NCI-H524 treated with DMSO at 0.1 percent for 48 hours (cell line): ENCODE measurements at regions not wholly inside any gene's neighbourhood (a gene's known extent, or its start where the extent isn't known, plus 50 kb on each side); places are given as distances from the start of the nearest gene placed in this dataset.
"Not testable (repeated sequence)": the region's sequence is repeated elsewhere in the genome, so short reads cannot be mapped to it uniquely, and the experiment has no call there.

Experiments used
- DNase-seq: peaks from one replicate; lab custom pipeline; 2025; lab: John Stamatoyannopoulos, UW

DNA sequence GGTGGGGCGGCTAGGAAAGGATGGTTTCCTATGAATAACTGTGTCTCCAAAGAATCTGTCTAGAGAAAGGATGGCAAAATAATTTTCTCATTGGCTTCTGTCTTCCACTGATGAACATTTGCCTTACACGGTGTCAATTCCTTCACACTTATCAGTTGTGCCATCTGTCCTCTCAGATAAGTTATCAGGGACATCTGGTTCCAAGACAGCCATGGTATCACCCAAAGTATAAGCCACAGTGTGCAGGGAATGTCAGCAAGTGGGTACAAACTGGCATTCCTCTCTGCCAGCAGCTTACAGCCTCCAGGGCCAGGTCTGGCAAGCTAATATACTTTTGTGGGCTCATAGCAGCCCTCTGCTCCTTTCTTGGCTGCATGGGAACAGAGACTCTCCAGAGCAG lies 1092.0 kb downstream of the EFNA5 start:
- DNase-seq: no peak

DNA sequence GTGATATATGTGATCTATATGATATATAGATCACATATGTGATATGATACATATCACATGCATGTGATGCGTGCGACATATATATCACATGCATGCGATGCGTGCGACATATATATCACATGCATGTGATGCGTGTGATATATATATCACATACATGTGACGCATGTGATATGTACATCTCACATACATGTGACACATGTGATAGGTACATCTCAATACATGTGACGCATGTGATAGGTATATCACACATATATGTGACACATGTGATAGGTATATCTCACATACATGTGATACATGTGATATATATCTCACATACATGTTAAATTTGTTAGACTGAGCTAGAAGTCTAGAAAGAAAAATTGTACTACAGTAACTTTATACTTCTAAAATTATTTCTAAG lies 1095.9 kb downstream of the EFNA5 start:
- DNase-seq: no peak

DNA sequence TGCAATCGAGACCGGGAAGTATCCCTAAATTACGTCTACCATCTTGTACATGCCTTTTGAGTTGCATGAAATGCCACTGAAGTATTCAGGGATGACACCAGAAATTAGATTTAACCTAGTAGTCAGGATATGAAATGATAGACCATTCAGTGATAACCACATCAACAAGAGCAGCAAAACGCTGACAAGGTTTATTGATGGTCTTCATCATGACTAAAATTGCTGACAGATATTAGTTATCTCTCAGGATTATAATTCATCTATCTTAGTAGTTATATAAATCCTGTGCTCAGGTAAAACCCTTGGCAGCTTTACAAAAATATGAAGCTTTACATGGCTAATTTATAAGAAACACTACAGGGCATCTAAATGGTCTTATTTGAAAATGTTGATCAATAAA lies 1104.7 kb downstream of the EFNA5 start:
- no peak for DNase-seq

DNA sequence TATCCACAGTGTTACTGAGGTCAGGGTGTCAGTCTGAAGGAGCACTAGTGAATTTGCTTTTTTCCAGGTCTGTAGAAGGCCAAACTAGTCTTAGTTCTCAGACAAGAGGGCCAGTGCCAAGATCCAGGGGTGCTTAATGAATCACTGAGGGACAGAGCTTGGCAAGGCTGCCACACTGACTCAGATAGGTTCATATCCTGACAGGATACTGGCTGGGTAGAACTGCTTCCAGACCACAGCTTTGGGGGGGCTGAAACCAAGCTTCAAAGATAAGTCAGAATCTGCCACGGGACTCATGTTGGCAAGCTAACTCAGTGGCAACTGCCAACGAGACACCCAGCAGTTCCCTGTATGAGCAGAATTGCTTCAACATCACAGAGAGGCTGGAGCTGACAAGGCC lies 1125.4 kb downstream of the EFNA5 start:
- DNase-seq: no peak

DNA sequence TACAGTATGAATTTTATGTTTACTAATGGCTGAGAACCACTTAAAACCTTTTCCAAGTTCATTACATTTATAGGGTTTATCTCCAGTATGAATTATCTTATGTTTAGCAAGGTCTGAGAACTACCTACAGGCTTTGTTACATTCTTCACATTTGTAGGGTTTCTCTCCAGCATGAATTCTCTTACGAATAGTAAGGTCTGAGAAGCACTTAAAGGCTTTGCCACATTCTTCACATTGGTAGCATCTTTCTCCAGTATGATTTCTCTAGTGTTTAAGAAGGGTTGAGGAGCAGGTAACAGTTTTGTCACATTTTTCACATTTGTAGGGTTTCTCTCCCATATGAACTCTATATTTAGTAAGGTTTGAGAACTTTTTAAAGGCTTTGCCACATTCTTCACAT lies 1127.4 kb downstream of the EFNA5 start:
- DNase-seq: no peak

DNA sequence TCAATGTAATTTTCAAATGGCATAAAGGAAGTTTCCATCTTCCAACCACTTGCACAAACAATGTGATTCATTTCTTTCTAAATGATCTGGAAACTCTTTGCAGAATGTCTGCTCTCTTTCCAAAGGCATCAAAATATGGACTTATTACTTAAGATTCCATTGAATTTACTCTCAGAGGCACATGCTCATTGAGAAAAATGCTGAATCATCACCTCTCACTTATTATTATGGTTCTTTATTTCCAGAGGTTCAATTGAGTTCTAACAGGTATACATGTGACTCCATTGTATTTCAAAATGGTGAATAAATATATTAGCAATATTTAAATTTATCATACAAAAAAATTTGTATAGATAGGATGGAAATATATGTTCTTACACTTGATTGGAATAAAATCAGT lies 1140.6 kb downstream of the EFNA5 start:
- no peak for DNase-seq

DNA sequence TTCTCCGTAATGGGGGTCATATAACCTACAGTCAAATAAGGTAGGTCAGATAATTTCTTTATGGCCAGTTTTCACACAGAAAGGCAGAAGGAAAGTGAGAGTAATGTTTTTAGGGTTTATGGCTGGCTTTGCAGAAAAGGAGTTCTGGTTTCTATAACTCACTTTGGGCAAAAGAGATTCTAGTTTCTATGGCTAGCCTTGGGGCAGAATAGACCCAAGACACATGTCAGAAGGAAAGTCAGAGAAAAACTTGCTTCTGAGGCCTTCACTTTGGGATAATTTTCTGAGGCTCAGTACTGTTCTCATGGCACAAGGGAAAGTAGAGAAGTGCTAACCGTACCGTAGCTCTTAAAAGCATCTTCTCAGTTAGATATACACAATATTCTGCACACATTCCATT lies 1145.3 kb downstream of the EFNA5 start:
- DNase-seq: no peak

DNA sequence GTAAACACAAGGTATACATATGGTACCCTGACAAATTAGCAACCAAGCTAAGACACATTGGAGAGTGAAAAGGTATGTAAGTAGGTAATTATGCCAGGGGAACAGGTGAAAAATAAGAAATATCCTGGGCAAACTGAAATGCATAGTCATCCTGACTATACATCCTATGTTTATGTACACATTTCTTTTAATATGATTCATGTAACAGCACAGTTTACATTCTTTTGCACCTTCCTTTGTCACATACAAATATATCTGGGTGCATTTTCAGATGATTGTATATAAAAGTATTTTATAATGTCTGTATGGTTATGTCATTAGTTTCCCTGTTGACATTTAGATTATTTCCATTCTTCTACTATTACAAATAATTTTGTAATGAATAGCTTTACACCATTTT lies 1146.9 kb downstream of the EFNA5 start:
- no peak for DNase-seq

DNA sequence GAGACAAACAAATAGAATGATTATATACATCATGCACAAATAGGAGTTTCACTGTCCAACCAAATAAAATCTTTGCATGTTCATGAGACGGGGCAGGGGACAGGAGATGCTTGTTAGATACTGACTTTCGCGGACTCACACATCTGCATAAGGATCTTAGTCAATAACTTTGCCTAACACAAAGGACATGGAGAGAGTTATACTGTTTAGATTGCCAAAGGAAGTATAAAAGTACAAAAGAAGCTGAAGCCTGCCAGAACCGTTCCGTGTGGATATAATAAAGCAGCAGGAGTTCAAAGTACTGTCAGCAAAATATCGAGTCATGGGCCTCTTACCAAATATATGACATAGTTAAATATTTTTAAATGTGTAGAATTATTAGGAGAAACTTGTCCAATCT lies 1148.4 kb downstream of the EFNA5 start:
- no peak for DNase-seq

DNA sequence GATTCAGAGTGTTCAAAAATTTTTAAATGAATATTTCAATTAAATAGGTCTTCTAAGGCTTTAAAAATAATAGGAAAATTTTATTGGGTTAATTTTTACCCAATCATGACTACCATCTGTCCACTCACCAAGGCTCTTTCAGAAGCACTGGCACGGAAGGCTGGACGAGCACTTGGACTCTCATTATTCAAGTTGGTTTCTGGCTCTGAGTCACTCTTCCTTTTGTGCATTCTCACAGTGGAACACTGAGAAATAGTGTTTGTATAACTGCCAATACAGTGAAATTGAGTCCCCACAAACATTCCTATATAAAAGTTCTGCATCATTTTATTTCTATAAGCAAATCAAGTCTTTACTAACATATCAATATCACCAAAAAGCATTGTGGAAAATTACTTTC lies 1149.0 kb downstream of the EFNA5 start:
- DNase-seq: no peak

DNA sequence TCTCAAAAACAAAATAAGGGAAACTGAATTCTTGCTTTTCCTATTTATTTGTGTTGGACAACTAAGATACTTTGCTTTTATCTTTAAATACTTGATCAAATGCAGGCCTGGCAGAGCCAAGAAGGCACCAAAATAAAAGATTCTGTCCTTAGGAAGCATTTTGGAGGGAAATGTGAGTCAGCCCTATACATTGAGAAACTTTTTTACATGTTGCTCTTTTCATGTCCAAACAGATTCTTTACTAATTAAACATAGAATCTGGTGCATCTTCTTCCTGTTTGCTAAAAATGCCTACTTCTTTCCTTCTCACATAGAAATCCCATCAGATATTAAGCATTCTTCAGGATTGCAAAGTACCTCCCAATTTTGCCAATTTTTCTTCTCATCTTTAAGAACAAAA lies 1160.4 kb downstream of the EFNA5 start:
- DNase-seq: no peak

DNA sequence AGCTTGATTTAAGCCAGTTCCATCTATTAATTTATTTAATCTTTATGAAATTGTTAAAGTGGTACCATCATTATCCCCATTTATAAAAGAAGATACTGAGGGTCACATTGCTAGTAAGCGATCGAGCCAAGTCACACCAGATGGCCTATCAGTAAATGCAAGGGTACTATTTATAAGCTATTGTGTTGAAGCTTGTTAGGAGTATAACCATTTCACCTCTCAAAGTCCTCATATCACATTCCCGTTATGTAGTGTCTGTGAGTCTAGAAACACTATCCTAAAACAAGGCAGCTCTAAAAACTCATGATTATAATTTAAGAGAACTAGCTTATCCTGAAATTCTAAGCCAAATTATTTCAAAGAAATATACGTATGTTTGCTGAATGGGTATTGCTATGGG lies 1161.8 kb downstream of the EFNA5 start:
- no peak for DNase-seq

DNA sequence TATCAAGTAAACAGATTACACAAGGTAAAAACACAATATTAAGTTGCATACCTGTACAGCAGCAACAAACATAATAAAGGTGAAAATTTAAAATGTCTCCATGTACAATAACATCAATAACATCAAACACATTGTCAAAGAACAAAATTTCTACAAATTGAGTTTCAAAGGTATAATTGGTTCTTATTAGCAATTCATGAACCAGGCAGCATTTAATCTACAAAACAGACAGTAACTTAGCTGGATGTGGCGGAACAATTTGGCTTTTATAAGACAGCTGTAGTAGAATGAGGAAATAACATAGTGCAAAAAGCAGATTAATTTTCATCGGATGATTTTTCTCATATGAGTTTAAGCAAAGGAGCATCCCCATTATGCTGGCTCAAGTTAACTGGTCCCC lies 1176.8 kb downstream of the EFNA5 start:
- no peak for DNase-seq

DNA sequence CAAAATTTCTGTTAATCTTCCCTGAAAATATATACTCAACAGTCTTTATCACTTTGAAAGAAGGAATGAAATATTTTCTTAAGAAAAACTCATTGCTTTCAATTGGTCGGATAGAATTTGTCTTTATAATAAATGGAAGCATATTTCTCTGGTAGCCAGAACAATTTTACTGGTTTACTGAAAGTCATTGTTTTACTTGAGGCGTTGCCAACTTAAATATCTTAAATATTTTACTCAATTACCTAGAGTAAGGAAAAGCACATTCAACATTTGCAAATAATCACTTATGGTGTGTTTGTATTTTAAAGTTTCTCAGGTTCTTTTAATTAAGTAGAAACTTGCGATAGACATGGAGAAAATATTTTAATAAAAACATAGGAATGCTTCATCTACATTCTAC lies 1181.7 kb downstream of the EFNA5 start:
- no peak for DNase-seq

DNA sequence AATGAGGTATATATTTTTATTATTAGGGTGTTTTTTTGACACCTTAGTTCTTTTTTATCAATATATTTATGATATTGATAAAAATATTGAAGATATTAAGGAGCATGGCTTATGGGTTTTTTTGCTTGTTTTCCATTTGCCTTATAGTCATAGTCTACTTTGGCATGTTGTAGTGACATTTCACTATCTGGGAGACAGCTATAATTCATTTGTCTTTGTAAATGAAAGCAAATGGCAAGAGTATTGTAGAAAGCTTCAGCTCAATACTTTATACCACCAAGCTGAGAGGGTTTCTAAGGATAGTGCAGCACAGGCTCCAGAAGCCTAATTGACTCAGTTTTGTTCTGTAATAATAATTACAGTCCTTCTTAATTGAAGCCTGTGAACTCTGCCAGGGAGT lies 1182.3 kb downstream of the EFNA5 start:
- no peak for DNase-seq

DNA sequence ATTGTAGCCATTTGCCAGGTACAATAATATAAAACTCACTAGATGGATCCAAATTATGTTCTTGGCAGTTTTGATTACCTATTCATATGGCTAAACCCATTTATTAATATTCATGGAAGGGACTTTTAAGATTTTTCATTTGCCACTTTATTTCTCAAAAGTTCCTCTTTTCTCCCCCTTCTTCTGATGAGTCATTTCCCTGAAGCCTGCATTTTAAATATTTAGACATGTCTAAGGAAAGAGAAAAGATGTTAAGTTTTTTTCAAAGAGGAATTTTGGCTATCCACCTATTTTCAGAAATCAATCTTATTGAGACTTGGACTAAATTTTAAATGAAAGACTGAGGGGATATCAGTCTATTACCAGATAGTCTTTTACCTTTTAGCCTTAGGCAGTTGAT lies 1189.4 kb downstream of the EFNA5 start:
- DNase-seq: no peak

DNA sequence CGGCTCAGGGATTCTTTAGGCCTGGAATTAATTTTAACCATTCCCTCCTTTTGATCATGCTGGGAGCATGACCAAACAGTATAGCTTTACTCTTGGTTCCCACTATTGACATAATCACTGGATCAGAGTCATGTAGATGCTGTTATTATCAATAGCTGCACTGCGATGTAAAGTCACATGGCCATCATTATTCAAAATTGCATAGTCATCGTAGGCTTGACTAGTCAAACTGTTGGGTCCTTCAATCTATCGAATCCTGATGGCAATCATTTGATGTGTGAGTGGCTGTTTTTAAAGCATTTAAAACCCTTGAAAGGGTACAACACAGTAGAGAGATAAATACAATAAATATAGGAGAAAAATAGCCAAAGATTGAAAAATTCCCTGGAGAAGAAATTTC lies 1194.1 kb downstream of the EFNA5 start:
- no peak for DNase-seq

DNA sequence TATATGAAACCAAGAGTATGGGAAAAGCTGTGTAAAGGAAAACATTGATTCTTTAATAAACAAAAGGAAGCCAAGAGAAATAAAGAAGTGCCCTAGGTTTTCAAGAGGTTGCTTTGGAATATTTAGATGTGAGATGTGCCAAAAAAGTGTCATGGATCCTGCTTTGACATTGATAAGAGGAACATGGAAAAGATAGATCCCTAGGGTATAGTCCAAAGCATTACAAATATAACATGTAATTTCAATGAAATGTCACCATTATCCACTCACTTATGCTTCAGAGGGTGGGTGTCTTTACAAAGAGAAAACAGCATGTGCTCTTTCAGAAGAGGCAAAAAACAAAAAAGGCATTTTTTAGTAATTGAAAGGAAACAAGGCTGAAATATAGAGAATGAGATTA lies 1196.7 kb downstream of the EFNA5 start:
- DNase-seq: no peak

DNA sequence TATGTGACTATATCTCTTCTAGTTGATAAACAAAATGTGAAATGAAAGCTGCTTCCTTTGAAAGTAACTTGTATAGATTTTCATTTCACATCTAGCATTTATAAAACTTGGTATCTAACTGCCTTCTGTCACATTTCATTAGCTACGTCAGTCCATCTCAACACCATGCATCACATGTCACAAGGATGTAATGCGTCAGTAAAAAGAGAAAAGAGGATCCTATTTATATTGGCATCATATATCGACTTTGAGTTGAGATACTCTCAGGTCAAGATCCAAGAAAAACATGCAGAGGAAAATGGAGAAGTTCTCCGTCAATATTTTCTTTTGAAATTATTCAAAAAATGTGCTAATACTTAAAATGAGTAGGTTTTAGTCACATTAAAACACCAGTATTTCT lies 1211.2 kb downstream of the EFNA5 start:
- no peak for DNase-seq

DNA sequence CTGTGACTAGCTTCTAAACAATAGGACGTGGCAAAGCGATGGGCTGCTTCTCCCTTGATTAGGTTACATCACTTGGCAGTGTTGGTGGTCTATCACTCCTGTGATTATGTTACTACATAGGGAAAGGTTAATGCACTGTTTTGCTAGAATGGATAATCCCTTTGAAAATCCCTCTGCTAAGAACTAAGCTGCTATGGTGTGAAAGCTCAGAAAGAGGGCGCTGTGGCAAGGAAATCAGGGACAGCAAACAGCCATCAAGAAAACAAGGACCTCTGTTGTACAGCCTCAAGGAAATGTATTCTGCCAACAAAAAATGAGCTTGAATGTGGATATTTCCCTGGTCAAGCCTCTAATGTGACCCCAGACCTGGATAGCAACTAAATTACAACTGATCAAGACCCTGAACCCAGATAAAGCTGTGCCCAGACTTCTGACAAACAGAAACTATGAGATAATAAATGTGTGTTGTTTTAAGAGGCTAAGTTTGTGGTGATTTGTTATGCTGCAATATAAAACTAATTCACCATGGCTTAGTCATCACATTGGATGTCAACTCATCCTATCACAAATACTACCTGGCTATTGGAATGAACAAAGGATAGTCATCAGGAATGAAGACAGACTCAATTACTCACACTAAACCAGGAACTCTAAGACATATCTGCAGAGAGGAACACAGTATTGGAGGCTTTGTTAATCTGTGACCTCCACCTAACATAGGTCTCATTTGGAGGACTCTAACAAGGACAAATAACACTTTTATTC lies 1215.9 kb downstream of the EFNA5 start:
- peak; percentile 3 for DNase-seq

DNA sequence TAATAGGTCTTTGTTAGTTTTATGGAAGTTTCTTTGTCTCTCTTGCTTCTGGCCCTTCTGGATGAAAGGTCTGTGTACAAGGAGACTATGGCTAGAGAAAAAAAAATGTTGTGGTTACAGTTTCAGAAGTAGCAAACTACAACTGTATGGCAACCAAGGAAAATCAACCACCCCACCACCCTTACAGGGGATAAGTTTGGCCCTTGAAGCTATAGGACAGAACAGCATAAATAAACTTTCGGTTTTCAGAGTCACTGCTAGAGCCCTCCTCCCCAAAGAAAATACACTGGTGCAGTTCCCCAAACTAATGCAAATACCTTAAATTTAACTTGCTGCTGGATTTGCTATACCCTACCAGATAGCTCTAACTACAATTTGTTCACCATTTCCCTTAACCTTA lies 1216.7 kb downstream of the EFNA5 start:
- no peak for DNase-seq

DNA sequence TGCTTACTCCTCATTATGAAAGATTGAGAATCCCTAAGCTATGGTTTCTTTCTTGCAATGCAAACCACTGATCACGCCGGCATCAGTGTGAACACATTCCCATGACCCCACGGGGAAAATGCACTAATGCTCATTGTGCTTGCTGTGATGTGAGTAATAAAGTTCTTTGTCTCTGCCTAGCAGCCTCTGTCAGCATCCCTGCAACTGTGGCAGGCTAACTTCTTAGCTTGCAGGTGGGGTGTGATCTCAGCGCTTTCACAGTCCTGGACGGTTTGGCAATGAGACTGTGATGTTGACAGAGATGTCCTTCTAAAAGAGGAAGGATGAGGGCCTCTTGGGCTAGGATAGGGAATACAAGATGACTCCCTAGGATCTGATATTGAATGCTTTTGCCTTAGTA lies 1218.7 kb downstream of the EFNA5 start:
- no peak for DNase-seq

DNA sequence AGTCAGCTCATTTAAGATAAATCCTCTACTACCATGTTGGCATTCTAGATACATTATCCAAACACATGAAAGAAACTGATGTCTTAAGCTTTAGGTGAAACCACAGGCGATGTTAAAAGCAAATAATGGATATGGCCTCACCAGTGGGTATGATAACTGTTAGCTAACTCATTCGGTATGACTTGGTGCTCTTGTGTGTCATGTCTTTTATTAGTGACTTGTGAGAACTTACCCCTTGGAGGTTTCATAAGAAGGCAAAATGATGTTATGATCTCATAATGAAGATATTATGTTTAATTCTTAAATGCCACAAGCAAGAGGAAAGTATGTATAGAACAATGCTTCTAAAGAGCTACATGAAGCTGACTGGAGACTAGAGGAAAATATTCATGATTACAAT lies 1227.0 kb downstream of the EFNA5 start:
- DNase-seq: no peak

DNA sequence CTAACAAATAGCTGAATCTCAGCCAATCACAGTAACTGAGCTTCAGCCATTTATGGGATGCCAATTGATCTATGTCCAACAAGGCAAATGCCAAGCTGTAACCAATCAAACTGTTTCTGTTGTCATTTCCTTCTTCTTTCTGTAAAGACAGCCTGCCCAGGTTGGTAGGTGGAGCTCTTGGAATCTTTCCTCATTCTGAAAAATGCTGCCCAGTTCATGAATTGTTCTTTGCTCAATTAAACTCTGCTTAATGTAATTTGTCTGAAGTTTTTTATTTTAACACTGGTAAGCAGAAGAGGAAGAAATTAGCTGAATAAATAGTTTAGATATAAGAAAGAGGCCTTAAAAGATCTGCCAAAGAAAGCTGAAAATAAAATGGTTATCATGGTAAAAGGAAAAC lies 1235.6 kb downstream of the EFNA5 start:
- DNase-seq: no peak

DNA sequence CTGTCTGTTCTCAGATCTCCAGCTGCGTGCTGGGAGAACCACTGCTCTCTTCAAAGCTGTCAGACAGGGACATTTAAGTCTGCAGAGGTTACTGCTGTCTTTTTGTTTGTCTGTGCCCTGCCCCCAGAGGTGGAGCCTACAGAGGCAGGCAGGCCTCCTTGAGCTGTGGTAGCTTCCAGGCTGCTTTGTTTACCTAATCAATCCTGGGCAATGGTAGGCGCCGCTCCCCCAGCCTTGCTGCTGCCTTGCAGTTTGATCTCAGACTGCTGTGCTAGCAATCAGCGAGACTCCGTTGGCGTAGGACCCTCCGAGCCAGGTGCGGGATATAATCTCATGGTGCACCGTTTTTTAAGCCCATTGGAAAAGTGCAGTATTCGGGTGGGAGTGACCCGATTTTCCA lies 1240.0 kb downstream of the EFNA5 start:
- not testable (repeated sequence) for DNase-seq
